ENCODE measurements at regions not wholly inside any gene's neighbourhood (a gene's known extent, or its start where the extent isn't known, plus 50 kb on each side); places are given as distances from the start of the nearest gene placed in this dataset.
"Not testable (repeated sequence)": the region's sequence is repeated elsewhere in the genome, so short reads cannot be mapped to it uniquely, and the experiment has no call there.

DNA sequence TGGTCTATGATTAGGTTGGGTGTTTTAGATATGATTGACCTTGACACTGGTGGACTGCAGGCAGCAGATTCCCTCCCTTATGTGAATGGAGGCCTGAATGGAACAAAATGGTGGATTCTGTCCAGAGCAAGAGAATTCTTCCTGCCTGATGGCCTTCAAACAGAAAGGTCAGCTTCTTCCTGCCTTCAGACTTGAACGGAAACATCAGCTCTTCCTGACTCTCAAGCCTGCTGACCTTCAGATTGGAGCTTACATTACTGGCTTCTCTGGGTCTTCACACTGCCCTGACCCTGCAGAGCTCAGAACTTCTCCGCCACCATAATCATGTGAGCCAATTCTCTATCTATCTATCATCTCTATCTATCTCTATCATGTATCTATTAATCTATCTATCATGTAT lies 111.6 kb downstream of the RAMP3 start:
- DNase-seq: no peak

DNA sequence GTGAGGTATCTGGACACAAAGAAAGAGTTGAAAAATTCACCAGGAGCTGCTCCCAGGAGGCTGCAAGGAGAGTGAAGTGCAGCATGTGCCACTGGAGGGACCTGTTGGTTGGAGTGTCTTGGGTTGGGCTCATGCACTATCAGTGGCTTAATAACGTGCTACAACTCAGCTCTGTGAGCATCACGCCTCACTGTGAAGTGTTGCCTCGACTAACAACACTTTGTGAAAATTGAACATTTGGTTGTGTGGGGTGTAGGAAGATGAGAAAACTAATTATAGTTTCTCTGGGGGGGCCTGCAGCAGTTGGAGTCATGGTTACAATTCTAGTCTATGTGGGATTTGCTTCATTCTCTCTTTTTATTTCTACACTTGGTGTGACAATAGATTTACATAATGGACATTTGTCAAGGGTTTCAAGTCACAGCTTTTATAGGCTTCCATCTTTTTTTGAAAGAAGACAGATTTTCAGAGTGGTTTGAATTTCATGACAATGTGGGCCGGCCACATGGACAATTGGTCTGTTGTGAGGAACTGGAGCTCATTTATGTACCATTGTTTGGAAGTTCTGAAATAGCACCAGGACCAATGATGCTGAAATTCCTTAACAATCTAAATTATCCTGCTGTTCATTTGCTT lies 121.3 kb downstream of the RAMP3 start:
- no peak for DNase-seq

DNA sequence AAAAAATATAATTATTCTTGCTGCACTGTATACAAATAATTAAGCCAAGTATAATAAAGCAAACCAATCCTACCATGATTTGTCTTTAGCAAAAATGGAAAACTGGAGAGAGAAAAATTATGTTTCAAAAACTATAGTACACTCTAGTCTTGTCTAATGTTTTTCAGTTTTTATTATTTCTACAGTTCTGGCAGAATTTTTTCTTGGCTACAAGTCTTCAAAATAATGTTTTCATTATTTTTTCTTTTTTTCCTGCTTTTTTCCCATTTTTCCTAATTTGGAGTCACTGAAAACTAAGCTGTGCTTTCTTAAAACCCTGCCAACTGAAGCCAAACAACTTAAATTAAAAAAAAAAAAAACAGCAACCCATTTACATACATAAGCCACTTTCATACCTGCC lies 132.0 kb downstream of the RAMP3 start:
- not testable (repeated sequence) for DNase-seq

DNA sequence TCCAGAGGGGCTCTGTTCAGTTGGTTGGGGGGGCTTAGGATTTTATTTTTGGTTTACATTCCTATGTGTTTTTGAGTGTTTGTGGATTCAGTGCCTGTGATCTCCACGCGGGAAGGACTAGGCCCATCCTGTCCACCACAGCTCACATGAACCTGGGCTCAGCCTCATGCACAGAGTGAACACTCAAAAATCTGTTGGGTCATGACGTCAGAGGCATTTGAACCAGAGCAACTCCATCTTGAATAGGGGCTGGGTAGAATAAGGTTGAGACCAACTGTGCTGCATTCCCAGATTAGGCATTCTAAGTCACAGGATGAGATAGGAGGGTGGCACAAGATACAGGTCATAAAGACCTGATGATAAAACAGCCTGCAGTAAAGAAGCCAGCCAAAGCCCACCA lies 133.3 kb downstream of the RAMP3 start:
- DNase-seq: no peak

DNA sequence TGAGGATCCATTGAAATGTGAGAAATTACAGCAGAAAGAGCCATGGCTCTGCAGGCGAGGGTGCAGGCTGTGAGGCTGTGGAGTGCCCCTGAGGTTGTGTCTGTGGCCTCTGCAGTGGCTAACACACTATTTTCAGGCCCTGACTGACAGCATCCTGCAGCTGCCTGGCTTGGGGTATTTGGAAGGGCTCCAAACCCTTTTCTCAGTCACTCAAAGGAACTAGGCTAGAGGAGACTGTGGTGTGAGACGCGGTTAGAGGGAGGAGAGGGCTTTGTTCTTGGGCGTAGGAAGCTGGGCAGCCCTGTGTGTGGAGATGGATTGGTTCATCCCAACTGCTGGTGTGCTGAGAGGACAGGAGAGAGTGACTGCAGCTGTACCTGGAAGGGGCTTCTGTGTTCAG lies 134.9 kb downstream of the RAMP3 start:
- DNase-seq: no peak

DNA sequence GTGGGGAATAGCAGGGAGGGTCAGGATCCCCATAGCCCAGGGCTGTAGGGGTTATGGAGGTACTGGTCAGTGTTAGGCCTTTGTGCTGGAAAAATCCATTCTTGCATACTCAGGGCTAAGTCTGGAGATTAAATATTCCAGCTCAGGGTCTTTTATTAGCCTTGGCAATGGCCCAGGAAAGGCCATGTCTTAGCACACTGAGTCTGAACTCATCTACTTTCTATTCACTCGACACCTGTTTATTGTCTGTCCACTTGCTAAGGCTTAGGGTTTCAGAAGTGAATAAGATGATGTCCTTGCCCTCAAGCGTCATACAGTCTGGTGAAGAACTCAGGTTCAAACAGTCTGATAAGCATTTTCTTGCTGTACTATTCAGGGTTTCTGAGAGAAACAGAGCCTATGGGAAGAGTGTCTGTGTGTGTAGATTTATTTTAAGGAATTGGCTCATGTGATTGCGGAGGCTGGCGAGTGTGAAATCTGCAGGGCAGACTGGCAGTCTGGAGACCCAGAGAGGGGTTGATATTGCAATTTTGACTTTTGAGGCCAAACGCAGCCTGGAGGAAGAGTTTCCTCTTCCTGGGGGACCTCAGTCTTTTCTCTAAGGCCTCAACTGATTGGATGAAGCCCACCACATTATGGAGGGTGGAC lies 135.8 kb downstream of the RAMP3 start:
- DNase-seq: no peak

DNA sequence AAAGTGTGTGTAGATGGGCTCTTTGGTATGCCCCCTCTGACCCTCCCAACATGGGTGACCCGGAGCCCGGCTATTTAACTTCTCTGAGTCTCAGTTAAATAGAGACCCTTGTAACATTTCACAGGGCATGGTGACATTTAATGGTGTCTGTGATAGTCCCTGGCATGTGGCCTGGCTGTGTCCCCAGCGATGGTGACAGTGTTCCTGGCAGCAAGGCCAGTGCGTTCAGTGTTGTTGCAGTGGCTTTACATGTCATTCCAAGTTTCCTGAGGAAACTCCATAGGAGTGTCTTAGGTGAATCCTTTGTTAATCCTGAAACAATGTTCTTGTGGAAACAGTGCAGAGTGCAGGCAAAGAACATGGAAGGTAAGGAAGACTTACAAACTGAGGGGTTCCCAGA lies 137.0 kb downstream of the RAMP3 start:
- no peak for DNase-seq

DNA sequence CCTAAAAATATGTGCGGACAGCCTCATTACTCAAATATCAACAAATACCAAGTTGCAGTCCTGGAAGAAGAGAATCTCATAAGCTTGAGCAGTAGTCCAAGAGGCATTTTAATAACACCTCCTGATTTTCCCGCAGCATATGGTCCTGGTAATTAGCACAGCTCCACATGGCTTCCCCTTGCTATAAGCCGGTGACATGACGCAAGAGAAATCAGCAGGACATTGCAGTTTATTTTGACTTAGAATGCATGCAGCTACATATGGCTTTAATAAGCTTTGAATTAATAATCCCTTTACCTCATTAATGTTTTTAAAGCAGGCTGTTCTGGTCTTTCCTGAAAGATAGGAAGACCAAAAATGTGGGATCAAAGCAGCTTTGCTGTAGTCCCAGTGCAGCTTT lies 137.6 kb downstream of the RAMP3 start:
- no peak for DNase-seq

DNA sequence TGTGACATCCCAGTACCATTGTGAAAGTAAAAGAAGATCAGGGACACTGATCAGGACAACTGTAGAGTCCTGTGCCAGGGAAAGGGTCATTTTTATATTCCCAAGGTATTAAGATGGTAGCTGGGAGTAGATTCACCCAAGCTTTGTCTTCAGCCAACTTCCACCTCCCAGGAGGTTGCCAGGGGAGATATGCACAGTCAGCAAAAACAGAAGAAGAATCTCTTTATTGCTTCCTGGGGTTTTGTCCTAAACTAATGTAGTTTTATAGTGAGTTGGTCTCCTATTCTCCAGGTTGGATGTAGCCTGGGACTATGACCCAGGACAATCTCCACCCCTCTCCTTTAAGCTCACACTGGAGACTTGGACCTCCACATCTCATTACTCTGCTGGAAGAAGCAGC lies 139.2 kb downstream of the RAMP3 start:
- no peak for DNase-seq

DNA sequence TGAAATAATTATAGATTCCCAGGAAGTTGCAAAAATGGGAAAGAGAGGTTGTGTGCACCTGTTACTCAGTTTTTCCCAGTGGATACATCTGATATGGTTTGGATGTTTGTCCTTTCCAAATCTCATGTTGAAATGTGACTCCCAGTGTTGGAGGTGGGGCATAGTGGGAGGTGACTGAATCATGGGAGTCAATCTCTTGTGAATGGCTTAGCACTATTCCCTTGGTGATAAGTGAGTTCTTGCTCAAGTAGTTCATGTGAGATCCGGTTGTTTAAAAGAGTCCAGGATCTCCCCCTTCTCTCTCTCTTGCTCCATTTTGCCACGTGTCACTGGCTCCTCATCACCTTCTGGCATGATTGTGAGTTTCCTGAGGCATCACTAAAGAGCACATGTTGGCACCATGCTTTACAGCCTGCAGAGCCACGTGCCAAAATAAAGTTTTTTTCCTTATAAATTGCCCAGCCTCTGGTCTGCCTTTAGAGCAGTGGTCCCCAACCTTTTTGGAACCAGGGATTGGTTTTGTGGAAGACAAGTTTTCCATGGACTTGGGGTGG lies 149.2 kb downstream of the RAMP3 start:
- DNase-seq: no peak

DNA sequence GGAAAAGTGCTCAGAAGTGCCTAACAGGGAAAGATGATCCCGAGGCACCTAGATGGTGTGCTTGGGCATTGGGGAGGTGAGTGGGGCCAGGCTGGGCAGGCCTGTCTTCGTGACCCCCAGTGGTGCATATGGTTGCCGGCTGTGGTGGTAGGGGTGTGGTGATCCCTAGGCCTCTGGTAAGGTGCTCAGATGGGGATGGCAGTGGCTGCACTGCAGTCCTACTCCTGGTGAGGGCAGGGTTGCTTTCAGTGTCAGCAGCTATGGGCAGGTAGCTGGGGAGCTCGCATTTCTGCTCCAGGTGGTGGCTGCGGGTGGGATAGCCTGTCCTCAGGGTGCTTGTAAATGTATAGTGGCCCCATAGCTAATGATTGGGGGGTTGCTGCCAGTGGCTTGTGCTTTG lies 154.0 kb downstream of the RAMP3 start:
- DNase-seq: no peak

DNA sequence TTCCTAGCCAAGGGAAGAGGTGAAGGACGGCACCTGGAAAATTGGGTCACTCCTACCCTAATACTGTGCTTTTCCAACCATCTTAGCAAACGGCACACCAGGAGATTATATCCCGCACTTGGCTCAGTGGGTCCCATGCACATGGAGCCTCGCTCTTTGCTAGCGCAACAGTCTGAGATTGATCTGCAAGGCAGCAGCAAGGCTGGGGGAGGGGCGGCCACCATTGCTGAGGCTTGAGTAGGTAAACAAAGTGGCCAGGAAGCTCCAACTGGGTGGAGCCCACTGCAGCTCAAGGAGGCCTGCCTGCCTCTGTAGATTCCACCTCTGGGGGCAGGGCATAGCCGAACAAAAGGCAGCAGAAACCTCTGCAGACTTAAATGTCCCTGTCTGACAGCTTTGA lies 157.9 kb downstream of the RAMP3 start:
- DNase-seq: not testable (repeated sequence)

DNA sequence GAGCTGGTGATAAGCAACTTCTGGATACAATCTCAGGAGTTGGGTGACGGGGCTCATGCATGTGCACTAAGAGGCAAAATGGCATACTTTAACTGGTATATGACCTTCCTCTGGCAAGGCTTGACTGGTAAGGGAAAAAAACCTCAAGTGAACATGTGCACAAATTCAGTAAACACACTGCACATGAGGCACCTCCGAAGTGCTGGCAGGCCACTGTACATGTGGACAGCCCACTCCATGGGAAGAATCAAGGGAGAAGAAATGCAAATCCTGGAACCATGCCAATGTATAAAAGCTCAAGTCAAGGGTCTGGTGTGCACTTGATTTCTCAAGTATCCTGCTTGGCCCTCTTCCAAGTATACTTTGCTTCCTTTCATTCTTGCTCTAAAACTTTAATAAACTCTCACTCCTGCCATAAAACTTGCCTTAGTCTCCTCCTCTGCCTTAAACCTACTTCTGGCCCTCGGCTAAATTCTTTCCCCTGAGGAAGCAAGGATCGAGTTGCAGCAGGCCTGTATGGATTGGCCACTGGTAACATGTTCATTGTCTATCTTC lies 167.2 kb downstream of the RAMP3 start:
- DNase-seq: no peak

DNA sequence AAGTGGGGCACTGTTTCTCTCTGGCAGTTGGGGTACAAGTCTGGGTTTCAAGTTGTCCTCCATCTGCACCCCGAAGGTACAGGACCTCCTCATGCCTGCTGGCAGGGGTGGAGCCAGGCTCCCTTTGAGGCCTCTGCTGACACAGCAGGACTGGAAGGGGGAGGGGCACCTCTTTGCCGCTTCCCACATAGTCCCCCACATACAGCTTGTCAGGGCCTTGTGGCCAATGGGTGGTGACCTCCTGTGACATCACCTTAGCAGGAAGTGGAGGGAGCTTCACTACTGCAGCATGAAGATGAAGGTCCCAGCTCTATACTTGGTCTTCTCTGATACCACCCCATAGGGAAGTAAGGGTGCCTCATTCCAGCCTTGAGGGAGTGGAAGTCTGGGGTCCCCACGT lies 167.8 kb downstream of the RAMP3 start:
- no peak for DNase-seq

DNA sequence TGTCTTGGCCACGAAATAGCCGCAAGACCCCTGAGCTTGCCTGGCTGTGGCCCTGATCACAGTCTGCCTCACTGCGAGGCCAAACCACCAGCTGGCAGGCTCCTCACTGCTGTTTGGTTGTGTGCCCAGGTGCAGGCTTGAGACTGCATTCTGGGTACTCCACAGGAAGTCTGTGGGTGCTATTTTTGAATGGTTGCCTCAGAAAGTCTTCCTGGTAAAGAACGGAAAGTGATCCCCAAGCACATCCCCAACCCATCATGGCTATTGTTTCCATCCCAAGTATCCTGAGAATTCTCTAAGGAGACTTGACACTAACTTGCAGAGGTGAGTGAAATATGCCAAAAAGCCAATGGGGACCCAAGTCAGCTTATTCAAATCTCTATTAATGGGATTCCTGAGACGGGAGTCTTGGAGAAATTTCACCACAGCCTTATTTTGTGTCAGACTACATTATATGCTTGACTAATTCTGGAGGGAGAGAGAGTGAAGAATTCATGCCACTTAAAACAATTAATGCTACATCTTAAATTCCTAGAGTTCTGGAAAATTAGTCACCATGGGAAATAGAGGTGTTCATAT lies 170.9 kb downstream of the RAMP3 start:
- DNase-seq: no peak

DNA sequence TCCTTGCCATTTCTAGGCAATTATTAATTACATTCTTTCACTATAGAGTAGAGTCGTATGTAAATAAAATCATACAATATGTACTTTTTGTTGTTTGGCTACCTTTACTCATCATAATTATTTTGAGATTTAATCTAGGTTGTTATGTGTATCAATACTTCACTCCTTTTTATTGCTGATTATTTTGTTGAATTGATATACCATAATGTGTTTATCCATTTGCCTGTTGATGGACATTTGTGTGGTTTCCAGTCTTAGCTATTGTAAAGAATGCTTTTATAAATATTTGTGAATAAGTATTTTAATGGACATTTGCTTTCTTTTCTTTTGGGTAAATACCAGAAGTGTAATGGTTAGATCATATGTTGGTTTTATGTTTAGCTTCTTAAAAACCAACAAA lies 174.0 kb downstream of the RAMP3 start:
- no peak for DNase-seq

DNA sequence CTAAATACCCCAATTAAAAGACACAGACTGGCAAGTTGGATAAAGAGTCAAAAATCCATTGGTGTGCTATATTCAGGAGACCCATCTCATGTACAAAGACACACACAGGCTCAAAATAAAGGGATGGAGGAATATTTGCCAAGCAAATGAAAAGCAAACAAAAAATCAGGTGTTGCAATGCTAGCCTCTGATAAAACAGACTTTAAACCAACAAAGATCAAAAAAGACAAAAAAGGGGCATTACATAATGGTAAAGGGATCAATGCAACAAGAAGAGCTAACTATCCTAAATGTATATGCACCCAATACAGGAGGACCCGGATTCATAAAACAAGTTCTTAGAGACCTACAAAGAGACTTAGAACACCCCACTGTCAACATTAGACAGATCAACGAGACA lies 177.4 kb downstream of the RAMP3 start:
- not testable (repeated sequence) for DNase-seq

DNA sequence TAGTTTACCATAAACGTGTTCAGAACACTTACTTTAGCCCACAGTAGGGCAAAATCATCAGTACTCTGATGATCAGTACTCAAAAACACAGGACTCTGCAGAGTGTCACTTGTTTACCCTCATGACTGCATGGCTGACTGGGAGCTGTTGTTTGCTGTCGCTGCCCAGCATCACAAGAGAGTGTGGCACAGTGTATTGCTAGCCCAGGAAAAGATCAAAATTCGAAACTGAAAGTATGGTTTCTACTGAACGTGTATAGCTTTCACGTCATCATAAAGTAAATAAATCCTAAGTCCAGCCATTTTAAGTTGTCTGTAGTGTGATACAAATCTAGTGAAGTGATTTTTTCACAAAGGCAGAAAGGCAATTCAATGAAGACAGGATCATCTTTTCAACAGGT lies 184.6 kb downstream of the RAMP3 start:
- DNase-seq: no peak

DNA sequence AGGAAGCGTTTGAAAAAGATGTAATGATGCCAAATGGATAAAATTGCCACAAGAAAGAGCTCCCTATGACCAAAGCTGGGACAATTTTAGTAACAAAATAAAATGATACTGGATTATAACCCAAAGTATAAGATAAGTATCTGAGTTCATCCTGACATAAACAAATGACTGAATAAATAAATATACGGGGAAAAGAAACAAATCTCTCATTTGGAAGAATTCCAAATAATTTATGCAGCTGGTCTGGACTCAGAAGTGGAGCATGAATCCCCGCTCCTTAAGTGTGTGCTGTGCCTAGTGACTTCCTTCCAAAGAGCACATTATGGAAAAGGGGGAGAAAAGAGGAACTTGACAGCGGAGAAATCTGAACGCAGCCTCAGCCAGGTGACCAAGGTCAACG lies 186.2 kb downstream of the RAMP3 start:
- DNase-seq: no peak

DNA sequence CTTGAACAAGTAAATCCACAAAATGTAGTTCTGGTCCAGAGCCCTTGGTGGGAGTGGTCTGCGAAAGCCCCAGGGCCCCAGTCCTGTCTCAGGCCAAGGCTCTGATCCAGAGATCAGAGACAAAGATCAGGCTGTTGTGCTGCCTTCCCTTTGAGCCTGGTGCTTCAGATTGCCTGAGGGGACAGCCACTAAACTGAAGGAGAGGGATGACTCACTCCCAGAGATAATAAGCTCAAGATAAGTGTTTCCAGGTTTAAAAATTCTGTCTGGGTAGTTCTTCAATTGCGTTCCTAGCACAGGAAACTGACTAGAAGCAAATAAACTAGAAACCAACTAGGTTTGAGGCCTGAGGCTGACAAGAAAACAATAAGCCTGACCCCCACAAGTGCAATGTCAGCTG lies 190.2 kb downstream of the RAMP3 start:
- DNase-seq: no peak

DNA sequence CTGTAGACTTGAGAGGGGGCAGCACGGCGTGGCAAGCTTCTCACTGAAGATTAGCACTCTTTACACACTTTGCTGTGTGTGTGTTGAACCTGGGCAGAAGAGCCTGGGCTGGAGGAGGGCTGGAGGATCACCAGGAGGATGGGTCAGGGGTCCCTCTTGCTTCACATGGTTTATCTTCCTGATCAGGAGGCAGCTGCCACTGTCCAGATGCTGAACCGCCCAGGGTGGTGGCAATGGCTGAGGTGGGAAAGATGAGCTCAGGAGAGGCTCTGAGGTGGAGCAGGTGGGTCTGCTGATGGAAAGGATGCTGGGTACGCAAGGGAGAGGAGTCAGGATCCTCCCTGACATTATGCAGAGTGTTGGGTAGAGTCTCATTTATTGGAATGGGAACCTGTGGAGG lies 191.5 kb downstream of the RAMP3 start:
- DNase-seq: no peak

DNA sequence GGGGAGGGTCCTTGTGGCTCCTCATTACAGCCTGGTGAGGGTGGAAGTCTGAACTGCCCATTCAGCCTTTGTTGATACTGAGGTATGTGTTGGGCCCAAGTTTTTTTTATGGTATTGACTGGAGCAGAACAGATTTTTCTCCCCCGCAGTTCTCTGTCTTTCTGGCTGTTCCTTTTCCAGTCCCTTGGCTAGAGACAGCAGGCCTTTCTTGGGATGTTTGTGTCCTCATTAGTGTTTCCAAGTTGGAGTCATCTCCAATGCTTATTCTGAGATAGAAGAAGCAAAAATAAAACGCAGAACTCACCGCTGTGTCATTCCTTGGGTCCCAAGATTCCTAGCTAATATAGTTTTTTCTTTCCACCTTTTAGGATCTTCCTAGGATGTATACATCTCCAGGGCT lies 193.3 kb downstream of the RAMP3 start:
- DNase-seq: no peak

DNA sequence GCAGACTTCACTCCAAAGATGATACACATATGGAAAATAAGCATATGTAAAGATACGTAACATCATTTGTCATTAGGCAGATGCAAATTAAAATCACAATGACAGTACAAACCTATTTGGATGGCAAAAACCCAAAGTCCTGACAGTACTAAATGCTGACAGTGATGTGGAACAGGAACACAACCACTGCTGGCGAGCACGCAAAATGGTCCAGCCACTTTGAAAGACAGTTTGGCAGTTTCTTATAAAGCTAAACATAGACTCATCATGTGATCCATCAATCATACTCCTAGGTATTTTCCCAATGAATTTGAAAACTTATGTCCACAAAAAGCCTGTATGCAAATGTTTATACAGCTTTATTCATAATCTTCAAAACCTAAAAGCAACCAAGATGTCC lies 200.7 kb downstream of the RAMP3 start:
- DNase-seq: no peak

DNA sequence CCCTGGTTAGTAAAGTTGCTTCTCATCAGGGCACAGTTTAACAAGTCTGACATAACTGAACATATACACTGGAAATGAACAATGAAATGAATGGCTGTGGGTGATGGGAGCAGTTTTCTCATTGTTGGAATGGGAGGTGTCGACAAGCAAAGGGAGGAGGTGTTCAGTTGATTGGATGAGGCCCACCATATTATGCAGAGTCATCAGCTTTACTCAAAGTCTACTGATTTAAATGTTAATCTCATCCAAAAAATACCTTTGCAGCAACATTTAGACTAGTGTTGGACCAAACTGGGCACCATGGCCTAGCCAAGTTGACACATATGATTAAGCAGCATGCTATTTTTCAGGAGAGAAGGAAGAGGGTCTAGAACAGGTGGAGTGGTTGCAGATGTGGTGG lies 201.7 kb downstream of the RAMP3 start:
- no peak for DNase-seq
